ENCODE measurements at regions not wholly inside any gene's neighbourhood (a gene's known extent, or its start where the extent isn't known, plus 50 kb on each side); places are given as distances from the start of the nearest gene placed in this dataset.

GRCh38 chr6:113635222-113635986, 221.7 kb upstream of the MARCKS start:
- WGBS (ENCODE audit: missing lambda C conversion rate): 44% methylated on average over 1 of the region's 1 CpG
- ATAC-seq: no peak
- peak overlapping the region; percentile 49 for H3K4me2 ChIP-seq
- no peak for DNase-seq (ENCODE audit: low read depth in 1 of 2, low spot score in 1 of 2)
- H3K4me1 ChIP-seq: peaks cover 61% of the 10 kb centered on the region
- H3K4me3 ChIP-seq: no peak overlapping the region
- FAIRE-seq: no peak
- peak overlapping the region; percentile 72 to 81 for H3K27ac ChIP-seq
- no peaks in the 10 kb centered on the region for H3K9me3 ChIP-seq
- TF ChIP-seq POLR2AphosphoS2 (conservative IDR thresholded peaks at IDR 0.05; ENCODE audit: low read length) (no peak), TP53 (CRISPR knock-in tag; IDR thresholded peaks at IDR 0.05) (no peak), CBX8 (IDR thresholded peaks at IDR 0.05) (no peak), ZSCAN20 (CRISPR knock-in tag; IDR thresholded peaks at IDR 0.05) (no peak), FOXS1 (CRISPR knock-in tag; IDR thresholded peaks at IDR 0.05) (no peak), POLR2A (IDR thresholded peaks at IDR 0.05; ENCODE audit: low read length) (no peak), HOXB13 (CRISPR knock-in tag; IDR thresholded peaks at IDR 0.05; ENCODE audit: low read depth) (no peak), FOSL2 (IDR thresholded peaks at IDR 0.05) (no peak), FOSL2 (CRISPR knock-in tag; IDR thresholded peaks at IDR 0.05) (no peak), CBX2 (IDR thresholded peaks at IDR 0.05; ENCODE audit: borderline replicate concordance, low read depth) (no peak)
- TF ChIP-seq, protein P1, sequence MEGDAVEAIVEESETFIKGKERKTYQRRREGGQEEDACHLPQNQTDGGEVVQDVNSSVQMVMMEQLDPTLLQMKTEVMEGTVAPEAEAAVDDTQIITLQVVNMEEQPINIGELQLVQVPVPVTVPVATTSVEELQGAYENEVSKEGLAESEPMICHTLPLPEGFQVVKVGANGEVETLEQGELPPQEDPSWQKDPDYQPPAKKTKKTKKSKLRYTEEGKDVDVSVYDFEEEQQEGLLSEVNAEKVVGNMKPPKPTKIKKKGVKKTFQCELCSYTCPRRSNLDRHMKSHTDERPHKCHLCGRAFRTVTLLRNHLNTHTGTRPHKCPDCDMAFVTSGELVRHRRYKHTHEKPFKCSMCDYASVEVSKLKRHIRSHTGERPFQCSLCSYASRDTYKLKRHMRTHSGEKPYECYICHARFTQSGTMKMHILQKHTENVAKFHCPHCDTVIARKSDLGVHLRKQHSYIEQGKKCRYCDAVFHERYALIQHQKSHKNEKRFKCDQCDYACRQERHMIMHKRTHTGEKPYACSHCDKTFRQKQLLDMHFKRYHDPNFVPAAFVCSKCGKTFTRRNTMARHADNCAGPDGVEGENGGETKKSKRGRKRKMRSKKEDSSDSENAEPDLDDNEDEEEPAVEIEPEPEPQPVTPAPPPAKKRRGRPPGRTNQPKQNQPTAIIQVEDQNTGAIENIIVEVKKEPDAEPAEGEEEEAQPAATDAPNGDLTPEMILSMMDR (IDR thresholded peaks at IDR 0.05): no peak
- ChIA-PET POLR2A (interaction anchor here (0.6 kb wide), 1 partner anchor 124 kb away, joined by 8 read pairs; no protein-coding TSS in a partner anchor), CTCF (interaction anchor here (2.1 kb wide), 1 partner anchor 223 kb away, joined by 5 read pairs; no protein-coding TSS in a partner anchor)

DNA sequence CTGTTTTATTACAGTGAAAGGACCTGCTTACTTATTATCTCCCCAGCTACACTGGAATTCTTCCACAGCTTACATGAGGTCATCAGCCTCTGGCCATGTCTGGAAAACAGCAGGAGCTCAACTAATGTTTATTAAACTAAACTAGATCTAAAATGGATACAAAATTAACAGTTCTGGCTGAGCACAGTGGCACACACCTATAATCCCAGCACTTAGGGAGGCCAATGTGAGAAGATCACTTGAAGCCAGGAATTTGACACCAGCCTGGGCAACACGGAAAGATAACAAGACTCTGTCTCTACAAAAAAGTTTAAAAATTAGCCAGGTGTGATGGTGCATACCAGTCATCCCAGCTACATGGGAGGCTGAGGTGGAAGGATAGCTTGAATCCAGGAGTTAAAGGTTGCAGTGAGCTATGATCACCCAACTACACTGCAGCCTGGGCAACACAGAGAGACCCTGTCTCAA, 220.8 kb upstream of the MARCKS start:
- Histone ChIP-seq H3K9me3 (no peaks in the 10 kb centered on the region), H3K4me1 (peaks cover 51% of the 10 kb centered on the region), H3K4me2 (peak overlapping the region; percentile 49), H3K27ac (peak overlapping the region; percentile 72 to 73), H3K4me3 (no peak overlapping the region)
- DNase-seq (ENCODE audit: low read depth in 1 of 2, low spot score in 1 of 2) (peak in 1 of 2 experiments; percentile 35), FAIRE-seq (no peak), ATAC-seq (peak in 1 of 2 experiments; percentile 14; a peak in 1 of 6 replicates)
- POLR2A ChIA-PET: interaction anchor here (0.6 kb wide), 1 partner anchor 125 kb away, joined by 8 read pairs; no protein-coding TSS in a partner anchor
- CTCF ChIA-PET: interaction anchor here (1.2 to 2.1 kb wide), 2 partner anchors 10 to 222 kb away, joined by 3 to 5 read pairs; no protein-coding TSS in a partner anchor
- WGBS (ENCODE audit: missing lambda C conversion rate): 8% methylated on average over 1 of the region's 1 CpG
- TF ChIP-seq KDM5A (IDR thresholded peaks at IDR 0.05): no peak
- no peak for TF ChIP-seq CBX2 (IDR thresholded peaks at IDR 0.05; ENCODE audit: borderline replicate concordance, low read depth)
- 0 out of 5 replicates have a peak, but pooled peaks of 1 of the 2 experiments have one; percentile 15 for TF ChIP-seq RAD21 (conservative IDR thresholded peaks at IDR 0.05 in 1 of 2, IDR thresholded peaks at IDR 0.05 in 1 of 2)
- TF ChIP-seq, protein P2, sequence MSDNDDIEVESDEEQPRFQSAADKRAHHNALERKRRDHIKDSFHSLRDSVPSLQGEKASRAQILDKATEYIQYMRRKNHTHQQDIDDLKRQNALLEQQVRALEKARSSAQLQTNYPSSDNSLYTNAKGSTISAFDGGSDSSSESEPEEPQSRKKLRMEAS (IDR thresholded peaks at IDR 0.05): peak; percentile 32; the same call in 1 of the 2 replicates

GRCh38 chr6:113640051-113640450, 217.1 kb upstream of the MARCKS start:
- no peak for DNase-seq (ENCODE audit: low read depth in 1 of 2, low spot score in 1 of 2)
- FAIRE-seq: no peak
- no peaks in the 10 kb centered on the region for H3K9me3 ChIP-seq
- TF ChIP-seq ZFP36 (IDR thresholded peaks at IDR 0.05; ENCODE audit: borderline replicate concordance, partially characterized antibody) (no peak), FOSB (CRISPR knock-in tag; IDR thresholded peaks at IDR 0.05) (no peak), PBX3 (IDR thresholded peaks at IDR 0.05) (no peak)
- H3K27ac ChIP-seq: 0 out of 6 replicates have a peak overlapping the region, but pooled peaks of 1 of the 2 experiments have one; percentile 12
- peaks cover 50% of the 10 kb centered on the region for H3K4me1 ChIP-seq
- H3K4me2 ChIP-seq: no peak overlapping the region
- no peak for ATAC-seq
- ChIA-PET CTCF (no interaction called here), POLR2A (no interaction called here)
- no peak overlapping the region for H3K4me3 ChIP-seq

Data from A549 (cell line).